Bronchial epithelial cell (primary cell): ENCODE measurements at regions not wholly inside any gene's neighbourhood (a gene's known extent, or its start where the extent isn't known, plus 50 kb on each side); places are given as distances from the start of the nearest gene placed in this dataset.

Experiments
- DNase-seq: peaks from one replicate; pipeline ENCODE4 v3.0.0-alpha.2; 2010; ENCODE audit warnings: low read depth
- FAIRE-seq: peaks from 2 replicates; lab custom pipeline; 2011; peaks lifted over from hg19 to GRCh38; lab: Jason Lieb, UNC
- H3K27me3 ChIP-seq: 2 replicates; pipeline ENCODE4 v1.5.1; 2011; ENCODE audit warnings: low read length; ENCODE audit not compliant: control insufficient read depth, insufficient read depth
- H3K36me3 ChIP-seq: 2 replicates; pipeline ENCODE4 v1.5.1; 2011; ENCODE audit warnings: low read length; ENCODE audit not compliant: control insufficient read depth, insufficient read depth
- H3K4me3 ChIP-seq: 2 replicates; pipeline ENCODE4 v1.5.1; 2011; ENCODE audit warnings: mild to moderate bottlenecking, low read depth, low read length, control low read depth
- TF ChIP-seq, protein P1 (sequence below): IDR thresholded peaks from 2 replicates; pipeline ENCODE4 v1.5.1; 2011; ENCODE audit warnings: mild to moderate bottlenecking, moderate library complexity, low read length, control low read depth, inconsistent platforms; ENCODE audit not compliant: insufficient read depth, severe bottlenecking

DNA sequence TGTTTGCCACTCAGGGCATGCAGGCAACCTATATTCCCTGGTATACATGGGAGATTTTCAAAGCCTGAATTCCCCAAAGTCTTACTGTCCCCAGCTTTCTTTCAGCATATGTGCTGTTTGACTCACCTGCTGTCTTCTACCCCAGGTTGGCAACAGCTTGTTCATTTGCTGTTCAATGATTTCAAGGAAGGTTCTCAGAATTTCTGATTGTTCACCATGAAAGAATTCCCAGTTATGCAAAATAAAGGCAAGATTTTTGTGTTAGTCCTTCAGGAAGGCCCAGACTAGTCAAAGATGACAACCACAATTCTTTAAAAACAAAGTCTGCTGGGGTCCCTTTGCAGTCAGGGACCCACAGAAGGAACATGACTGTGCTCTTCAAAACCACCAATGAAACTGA lies 1057.8 kb upstream of the CDH2 start:
- FAIRE-seq (no peak), DNase-seq (peak; percentile 25)
- Histone ChIP-seq H3K27me3 (no peaks in the 10 kb centered on the region), H3K4me3 (no peak overlapping the region), H3K36me3 (no peaks in the 10 kb centered on the region)
- TF ChIP-seq, protein P1, sequence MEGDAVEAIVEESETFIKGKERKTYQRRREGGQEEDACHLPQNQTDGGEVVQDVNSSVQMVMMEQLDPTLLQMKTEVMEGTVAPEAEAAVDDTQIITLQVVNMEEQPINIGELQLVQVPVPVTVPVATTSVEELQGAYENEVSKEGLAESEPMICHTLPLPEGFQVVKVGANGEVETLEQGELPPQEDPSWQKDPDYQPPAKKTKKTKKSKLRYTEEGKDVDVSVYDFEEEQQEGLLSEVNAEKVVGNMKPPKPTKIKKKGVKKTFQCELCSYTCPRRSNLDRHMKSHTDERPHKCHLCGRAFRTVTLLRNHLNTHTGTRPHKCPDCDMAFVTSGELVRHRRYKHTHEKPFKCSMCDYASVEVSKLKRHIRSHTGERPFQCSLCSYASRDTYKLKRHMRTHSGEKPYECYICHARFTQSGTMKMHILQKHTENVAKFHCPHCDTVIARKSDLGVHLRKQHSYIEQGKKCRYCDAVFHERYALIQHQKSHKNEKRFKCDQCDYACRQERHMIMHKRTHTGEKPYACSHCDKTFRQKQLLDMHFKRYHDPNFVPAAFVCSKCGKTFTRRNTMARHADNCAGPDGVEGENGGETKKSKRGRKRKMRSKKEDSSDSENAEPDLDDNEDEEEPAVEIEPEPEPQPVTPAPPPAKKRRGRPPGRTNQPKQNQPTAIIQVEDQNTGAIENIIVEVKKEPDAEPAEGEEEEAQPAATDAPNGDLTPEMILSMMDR: no peak

- H3K36me3 ChIP-seq: no peaks in the 10 kb centered on the region
- FAIRE-seq (no peak), DNase-seq (peak; percentile 77)
- TF ChIP-seq, protein P1: no peak
- H3K27me3 ChIP-seq: no peaks in the 10 kb centered on the region
- H3K4me3 ChIP-seq: no peak overlapping the region
Observed at GRCh38 chr18:29226213-29226612, 1049.3 kb upstream of the CDH2 start.

DNA sequence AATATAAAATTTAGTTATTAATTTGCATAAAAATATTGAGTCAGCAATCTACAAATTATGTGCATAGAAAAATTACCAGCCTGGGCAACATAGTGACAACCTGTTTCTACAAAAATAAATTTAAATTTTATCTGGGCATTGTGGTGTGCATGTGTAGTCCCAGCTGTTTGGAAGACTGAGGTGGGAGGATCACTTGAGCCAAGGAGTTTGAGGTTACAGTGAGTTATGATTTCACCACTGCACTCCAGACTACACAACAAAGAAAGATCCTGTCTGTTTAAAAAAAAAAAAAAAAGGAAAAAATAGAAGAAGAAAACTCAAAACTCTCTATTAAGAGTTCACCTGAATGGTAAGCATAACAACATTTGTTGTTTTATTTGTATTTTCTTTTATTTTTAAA lies 1048.4 kb upstream of the CDH2 start:
- no peak for FAIRE-seq
- DNase-seq: no peak
- no peaks in the 10 kb centered on the region for H3K36me3 ChIP-seq
- TF ChIP-seq, protein P1: no peak
- H3K27me3 ChIP-seq: no peaks in the 10 kb centered on the region
- H3K4me3 ChIP-seq: no peak overlapping the region

DNA sequence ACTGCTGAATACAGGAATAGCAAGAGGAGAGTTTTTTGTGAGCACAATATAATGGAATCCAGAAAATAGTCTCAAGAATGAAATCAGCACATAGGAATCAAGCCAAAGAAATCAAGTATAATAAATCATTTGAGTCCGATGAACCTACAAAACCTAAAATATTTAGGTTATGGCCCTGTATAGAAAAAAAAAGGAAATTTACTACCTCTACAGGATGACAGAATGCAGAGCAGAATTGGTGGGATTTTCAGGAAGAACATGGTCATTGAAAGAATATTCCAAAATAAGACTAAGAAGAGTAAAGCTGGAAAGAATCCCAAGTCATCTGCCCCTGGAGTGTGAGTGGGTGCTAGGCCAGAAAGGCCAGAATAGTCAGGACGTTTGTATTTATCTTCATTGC lies 1041.2 kb upstream of the CDH2 start:
- TF ChIP-seq, protein P1: no peak
- FAIRE-seq: no peak
- no peaks in the 10 kb centered on the region for H3K27me3 ChIP-seq
- no peak overlapping the region for H3K4me3 ChIP-seq
- DNase-seq: no peak
- H3K36me3 ChIP-seq: no peaks in the 10 kb centered on the region

DNA sequence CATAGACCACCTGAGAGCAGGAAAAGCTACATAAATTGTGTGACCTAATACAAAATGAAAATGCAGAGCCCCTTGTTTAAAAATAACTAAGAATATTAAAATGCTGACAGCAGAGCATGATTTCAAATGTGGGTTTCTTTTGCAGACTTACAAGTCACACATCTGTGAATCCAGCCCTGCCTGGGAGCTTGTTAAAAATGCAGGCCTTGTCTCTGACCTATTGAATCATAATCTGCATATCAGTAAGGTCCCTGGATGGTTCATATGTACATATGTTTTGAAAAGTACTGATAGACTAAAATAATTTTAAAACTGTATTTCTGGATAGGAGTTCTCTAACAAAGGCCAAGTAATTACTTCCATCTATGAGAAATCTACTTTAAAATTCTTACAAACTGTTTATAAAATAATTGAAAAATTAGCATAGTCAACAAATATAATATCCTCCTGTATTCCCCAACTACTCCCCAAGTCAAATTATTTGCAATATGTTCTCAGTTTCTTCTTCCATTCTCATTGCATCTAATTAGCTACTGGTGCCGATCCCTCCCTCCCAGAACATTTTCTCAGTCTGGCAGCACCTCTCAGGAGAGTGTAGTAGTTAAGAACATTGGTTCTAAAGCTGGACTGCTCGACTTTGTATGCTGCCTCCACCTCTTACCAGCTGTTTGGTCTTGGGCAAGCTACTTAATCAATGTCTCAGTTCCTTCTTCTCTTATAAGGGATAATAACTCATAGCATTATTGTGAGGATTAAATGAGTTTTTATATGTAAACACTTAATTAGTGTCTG lies 1040.4 kb upstream of the CDH2 start:
- DNase-seq (no peak), FAIRE-seq (no peak)
- no peak overlapping the region for H3K4me3 ChIP-seq
- TF ChIP-seq, protein P1: no peak
- no peaks in the 10 kb centered on the region for H3K27me3 ChIP-seq
- H3K36me3 ChIP-seq: no peaks in the 10 kb centered on the region

- TF ChIP-seq, protein P1: no peak
- DNase-seq (no peak), FAIRE-seq (no peak)
- H3K4me3 ChIP-seq: no peak overlapping the region
- no peaks in the 10 kb centered on the region for H3K36me3 ChIP-seq
- H3K27me3 ChIP-seq: no peaks in the 10 kb centered on the region
Observed at GRCh38 chr18:29198834-29199233, 1021.9 kb upstream of the CDH2 start.
